ENCODE measurements at regions not wholly inside any gene's neighbourhood (a gene's known extent, or its start where the extent isn't known, plus 50 kb on each side); places are given as distances from the start of the nearest gene placed in this dataset.
"Not testable (repeated sequence)": the region's sequence is repeated elsewhere in the genome, so short reads cannot be mapped to it uniquely, and the experiment has no call there.

DNA sequence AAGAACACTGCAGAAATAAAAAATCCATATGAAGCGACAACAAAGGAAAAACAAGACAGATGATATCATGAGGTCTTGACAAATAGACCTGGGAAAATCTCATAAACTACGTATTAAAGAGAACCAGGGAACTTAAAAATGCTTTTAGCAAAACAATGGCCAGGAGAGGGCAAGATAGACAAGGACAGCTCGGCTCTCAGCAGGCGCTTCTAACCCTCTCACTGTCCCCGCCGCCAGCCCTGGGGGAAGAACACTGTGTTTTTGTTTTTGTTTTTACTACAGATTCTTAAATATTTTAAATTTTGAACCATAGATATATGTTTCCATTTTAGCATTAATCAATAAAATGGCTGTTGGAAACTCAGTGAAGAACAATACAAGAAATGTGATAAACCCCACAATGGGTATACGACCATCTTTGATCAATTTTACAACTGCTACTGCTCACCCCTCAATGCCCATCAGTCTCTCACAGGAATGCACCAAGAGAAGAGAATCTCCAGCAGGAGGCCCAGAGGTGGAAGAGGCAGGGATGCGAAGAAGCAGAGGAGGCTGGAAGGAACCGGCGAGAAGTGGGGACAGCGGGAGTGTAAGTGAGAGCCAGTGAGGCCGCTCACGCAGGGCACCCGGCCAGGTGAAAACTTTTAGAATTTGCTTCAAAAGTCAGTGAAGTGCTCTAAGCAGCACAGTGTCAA is 98.0 kb downstream of the CHRFAM7A start:
- TF ChIP-seq, protein P1, sequence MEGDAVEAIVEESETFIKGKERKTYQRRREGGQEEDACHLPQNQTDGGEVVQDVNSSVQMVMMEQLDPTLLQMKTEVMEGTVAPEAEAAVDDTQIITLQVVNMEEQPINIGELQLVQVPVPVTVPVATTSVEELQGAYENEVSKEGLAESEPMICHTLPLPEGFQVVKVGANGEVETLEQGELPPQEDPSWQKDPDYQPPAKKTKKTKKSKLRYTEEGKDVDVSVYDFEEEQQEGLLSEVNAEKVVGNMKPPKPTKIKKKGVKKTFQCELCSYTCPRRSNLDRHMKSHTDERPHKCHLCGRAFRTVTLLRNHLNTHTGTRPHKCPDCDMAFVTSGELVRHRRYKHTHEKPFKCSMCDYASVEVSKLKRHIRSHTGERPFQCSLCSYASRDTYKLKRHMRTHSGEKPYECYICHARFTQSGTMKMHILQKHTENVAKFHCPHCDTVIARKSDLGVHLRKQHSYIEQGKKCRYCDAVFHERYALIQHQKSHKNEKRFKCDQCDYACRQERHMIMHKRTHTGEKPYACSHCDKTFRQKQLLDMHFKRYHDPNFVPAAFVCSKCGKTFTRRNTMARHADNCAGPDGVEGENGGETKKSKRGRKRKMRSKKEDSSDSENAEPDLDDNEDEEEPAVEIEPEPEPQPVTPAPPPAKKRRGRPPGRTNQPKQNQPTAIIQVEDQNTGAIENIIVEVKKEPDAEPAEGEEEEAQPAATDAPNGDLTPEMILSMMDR (IDR thresholded peaks at IDR 0.05): not testable (repeated sequence)
- not testable (repeated sequence) for TF ChIP-seq POLR2A, EP300 (IDR thresholded peaks at IDR 0.05)

Data from ovary (tissue), 3 donors.